GM18505 (cell line): ENCODE measurements at regions not wholly inside any gene's neighbourhood (a gene's known extent, or its start where the extent isn't known, plus 50 kb on each side); places are given as distances from the start of the nearest gene placed in this dataset.

Experiments used
- ATAC-seq: cut with Tn5 transposase; IDR thresholded peaks from one replicate; pipeline ENCODE4 v1.9.1; 2021; ENCODE audit not compliant: unreplicated experiment
- POLR2A ChIP-seq: IDR thresholded peaks from 4 replicates; pipeline ENCODE4 v1.6.1; 2011; ENCODE audit warnings: borderline replicate concordance; ENCODE audit not compliant: insufficient read depth, insufficient read length; ENCODE audit errors: extremely low read depth

DNA sequence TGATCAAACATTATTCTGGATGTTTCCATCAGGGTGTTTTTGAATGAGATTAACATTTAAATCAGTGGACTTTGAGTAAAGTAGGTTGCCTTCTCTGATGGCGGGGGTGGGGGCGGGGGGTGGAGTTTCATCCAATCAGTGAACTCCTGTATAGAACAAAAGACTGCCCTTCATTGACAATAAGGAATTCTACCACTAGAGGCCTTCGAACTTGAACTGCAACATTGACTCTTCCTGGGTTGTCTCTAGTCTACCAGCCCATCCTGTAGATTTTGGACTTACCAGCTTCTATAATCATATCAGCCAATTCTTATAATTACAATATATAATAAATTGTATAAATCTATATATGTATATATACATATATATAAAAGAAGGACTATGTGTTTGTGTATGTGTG lies 520.4 kb upstream of the CXADR start:
- ATAC-seq, result no peak
- TF ChIP-seq POLR2A, result no peak

DNA sequence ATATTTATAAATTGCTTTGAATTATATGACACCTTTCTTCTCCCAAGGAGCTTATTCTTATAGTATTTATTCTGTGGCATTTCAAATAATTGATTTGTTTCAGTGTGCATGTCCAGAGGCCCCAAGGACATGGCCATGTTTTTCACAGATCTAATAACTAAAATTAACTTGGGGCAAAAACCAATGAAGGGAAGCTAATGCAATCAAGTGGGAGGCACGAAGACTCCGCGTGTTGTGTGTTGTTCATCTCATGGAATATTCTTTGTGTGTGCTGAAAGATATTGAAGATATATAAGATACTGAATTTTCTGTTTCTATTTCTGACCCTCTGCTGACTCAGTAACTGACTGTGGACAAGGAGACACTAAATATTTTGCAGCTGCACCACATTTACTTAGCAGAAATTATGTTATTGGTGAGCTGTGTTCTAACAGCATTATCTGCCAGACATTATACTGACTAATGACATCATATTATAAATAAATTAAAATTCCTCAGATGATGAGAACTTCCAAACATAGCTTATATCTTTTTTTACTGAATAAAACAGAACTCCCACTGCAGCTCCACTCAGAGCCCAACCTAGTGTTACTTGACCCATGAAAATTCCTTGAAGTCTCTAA lies 519.3 kb upstream of the CXADR start:
- no peak for ATAC-seq
- TF ChIP-seq POLR2A, result no peak

DNA sequence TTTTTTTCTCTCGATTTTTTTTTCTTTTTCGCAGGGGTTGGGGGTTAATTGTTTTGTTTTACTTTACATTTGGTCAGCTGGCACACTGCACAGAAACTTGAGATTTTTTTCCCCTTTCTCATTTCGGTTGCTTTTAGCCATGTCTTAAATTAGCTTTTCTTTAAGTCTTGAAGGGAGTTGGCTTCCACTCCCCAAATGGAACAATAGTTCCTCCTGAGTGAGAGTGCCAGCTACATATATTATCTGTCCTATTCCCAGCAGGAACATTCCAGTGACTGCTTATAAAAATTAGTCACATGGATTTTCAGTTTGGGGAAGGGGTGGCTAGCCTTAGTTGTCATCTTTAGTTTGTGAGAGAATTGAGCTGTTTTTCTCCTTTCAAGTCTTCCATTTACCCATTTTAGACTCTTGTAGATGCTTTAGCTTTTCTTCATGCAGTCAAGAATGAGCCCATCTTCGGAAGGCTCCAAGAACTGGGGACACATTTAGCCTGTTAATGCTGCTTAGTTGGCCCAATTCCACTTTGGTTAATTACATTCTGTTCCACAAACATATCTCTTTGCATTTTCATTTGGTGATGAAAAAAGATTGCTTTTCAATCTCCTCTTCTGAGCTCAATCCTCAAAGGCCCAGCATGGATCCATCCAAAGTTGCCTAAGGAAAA lies 510.1 kb upstream of the CXADR start:
- no peak for ATAC-seq
- TF ChIP-seq POLR2A, result no peak

DNA sequence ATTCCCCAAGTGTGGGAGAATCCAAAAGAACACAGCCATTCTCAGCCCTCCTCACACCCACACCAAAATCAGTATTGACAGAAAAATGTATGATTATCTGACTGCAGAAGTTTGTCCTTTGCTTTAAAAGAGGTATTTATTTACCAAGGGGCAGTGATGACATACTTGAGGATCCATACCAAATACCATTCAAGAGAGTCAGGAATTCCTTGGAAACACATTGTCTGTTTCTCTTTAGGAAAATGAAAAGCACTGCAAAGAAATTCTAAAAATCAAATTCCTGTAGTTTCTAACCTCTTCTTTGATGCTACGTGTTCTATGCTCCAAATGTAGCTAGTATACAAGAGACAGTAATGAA lies 509.6 kb upstream of the CXADR start:
- ATAC-seq, result no peak
- no peak for TF ChIP-seq POLR2A

DNA sequence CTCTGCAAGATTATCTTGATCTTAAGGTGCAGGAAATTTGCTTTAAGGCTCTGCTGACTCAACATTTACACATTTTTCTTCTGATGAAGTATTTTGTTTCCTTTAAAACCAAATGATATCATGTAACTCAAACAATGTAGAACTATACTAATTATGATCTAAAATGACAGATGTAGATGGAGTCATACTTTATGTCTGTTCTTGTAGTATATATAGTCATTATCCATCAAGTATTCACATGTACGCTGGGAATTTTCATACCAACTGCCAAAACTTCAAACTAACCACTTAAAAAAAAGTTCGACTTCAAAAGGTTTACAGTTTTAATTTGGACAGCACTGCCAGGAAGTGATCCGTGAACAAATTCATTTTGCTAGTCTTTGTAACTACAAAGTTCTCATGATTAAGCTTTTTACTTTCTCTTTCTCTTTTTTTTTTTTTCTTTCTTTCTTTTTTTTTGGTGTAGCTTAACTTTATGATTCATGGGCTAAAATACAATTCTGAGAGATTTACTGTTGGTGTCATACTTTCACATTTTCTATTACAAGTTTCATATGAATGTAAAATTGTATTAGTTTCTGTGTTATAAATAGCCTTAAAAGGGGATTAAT lies 509.0 kb upstream of the CXADR start:
- no peak for TF ChIP-seq POLR2A
- ATAC-seq, result no peak

DNA sequence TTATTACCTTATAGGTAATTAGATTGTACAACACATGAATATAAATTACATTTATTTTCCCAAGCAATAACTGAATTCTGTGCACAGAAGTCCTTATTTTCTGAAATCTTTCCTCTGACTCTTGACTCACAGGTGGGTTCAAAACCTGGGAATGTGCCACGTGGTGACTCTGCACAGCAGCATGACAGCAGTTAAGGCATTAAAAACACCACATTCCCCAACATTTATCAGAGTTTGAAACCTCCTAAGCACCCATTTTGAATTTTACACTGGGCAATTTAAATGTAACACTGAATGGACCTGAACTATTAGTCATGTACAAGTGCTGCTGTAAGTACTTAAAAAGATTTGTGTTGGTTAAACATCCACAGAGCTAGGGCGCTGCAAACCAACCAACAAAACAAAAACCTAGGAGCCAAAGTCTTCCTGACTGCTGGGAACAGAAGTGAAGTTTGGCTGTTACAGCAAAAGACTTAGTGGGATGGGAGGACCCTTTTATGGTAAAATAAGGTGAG lies 480.6 kb upstream of the CXADR start:
- no peak for ATAC-seq
- no peak for TF ChIP-seq POLR2A

DNA sequence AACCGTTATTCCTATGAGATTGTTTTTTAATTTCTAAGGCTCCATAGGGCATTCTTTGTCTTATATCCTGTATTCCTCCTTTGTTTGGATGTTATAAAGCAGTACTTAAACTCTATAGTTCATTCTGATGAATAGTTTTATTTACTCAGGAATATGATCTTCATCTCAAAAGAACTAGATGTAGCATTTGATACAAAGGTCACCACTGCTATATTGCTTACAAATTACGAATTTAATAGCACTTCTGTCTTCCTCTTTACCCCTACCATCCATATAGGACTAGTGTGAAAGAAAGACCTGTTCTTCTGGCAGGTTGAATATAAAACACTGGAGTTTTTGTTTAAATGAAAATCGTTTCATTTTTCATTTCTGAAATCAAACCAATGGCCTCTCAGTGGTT lies 468.1 kb upstream of the CXADR start:
- no peak for TF ChIP-seq POLR2A
- no peak for ATAC-seq

DNA sequence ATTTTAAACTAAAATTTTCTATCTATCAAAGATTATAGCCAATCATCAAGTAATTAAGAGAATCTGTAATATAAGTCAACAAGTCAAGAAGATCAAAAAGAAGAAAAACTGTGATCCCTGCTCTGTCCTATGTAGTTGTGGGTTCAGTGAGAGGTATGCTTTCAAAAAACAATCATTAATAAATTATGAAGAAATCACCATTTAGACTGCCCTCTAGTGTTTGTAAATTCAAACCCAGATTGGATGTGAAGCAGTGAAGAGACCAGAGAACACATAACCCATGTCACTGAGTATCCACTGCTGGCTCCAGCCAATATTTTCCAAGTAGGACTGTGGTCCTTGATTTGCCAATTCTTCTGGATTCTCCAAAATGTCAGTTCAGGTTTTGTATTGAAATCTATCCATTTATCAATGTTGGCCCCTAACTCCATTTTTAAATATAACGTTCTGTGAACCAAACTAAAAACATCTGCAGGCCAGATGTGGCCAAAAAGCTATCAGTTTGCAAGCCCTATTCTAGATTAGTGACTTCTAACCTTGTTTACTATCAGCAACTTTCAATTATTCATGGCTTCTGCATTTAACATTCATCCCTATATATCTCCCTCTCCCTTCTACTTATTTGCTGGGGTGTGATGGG lies 467.5 kb upstream of the CXADR start:
- no peak for ATAC-seq
- TF ChIP-seq POLR2A, result no peak

DNA sequence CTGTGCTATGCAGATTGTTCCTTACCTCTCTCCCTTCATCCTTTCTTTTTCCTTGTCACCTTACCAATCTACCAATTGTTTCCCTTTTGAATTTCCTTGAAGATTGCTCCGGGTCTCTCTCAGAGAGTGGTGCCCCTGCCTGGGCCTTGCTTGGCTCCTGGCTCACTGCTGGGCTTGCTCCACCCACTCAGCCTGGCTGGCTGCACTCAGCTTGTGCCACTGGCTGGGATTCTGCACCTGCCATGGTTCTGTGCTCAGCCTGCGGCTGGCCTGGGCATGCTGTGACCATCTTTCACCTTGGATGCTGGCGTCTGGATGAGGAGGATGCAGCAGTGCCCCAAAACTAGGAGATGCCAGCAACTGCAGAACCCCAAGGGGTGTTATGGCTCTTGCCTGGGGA lies 463.9 kb upstream of the CXADR start:
- no peak for ATAC-seq
- TF ChIP-seq POLR2A, result no peak

DNA sequence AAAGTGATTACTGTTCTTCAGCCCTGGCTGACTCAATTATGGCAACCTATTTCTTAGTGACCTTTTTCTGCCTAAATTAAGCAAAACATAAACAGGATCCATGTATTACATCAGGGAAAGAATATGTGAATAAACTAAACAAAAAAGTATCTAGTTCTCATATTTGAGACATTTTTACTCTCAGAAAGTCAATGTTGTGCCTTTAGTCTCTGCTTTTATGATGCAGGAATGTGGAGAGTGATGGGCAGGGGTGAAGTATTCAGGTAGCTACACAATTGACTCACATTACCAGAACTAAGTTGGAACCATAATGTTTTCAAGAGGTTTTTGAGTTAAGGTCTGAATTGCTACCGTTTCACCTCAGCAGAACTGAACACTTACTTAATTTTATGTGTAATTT lies 462.7 kb upstream of the CXADR start:
- TF ChIP-seq POLR2A, result no peak
- no peak for ATAC-seq

DNA sequence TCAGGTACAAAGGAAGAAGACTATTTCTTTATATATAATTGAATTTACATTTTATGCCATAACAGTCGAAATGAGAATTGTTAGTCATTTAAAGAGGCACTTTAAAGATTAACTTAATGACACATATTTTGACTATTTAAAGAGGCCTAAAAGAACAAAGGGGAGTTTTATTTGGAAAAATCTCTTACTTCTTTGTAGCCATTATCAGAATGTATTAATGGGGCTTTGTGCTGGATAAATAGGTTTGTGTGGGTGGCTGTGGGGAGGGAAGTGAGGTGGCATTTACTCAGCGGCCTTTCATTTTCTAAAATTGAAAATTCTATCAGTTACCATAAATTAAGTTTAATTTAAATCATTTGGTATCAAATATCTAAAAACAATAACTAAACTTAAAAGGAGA lies 462.2 kb upstream of the CXADR start:
- ATAC-seq, result no peak
- TF ChIP-seq POLR2A, result no peak

DNA sequence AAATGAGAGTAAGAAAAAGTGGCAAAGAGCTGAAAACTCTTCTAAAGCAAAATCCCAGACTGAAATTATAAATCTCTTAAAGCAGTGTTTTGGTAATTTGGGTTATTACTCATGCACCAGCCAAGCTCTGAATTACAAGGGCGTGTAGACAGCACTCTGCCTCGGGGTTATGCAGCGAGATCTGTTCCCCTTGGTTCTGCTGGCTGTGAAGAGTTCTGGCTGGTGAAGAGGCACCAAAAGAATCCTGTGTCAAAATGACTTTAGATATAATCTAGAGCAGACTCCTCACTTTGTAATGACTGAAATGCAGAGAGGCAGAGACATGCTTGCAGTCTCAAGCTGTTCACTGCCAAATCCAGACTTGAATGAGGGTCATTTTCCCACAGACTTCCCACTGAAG lies 461.8 kb upstream of the CXADR start:
- no peak for TF ChIP-seq POLR2A
- no peak for ATAC-seq

DNA sequence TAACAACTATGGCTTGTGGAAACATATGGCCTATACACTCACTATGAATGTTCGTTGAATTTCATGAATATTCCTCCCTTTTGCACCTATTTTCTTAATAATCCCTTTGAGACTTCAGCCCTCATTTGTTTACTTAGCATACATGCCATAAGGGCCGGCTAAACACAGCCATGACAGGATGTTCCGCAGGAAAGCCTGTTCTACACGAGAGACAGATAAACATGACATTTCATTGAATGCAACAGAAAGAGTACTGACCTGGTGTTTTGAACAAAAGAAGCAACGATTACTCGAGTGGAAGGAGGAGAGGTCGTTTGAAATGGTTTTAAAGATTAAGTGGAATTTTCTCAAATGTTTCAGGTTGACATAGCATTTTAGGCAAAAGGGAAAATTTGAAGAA lies 459.5 kb upstream of the CXADR start:
- ATAC-seq, result no peak
- no peak for TF ChIP-seq POLR2A

DNA sequence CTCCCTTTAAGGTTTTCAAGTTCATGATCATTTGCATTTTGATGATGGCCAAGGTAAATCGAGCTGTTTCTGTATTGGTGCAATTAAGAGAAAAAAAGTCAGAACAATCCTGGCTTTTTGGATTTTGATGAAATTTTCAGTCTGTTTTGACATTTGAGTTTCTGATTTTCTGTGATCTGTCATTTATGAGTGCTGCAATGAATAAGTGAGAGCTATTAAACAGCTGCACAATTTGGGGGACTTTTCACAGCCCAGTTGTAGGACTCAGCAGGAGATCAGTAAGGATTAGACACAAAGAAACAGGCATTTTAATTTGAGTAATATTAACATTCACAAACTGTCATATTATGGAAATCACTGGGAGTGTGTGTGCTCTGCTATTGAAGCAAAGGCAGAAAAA lies 452.9 kb upstream of the CXADR start:
- TF ChIP-seq POLR2A, result no peak
- no peak for ATAC-seq
